ENCODE measurements at regions not wholly inside any gene's neighbourhood (a gene's known extent, or its start where the extent isn't known, plus 50 kb on each side); places are given as distances from the start of the nearest gene placed in this dataset.

DNA sequence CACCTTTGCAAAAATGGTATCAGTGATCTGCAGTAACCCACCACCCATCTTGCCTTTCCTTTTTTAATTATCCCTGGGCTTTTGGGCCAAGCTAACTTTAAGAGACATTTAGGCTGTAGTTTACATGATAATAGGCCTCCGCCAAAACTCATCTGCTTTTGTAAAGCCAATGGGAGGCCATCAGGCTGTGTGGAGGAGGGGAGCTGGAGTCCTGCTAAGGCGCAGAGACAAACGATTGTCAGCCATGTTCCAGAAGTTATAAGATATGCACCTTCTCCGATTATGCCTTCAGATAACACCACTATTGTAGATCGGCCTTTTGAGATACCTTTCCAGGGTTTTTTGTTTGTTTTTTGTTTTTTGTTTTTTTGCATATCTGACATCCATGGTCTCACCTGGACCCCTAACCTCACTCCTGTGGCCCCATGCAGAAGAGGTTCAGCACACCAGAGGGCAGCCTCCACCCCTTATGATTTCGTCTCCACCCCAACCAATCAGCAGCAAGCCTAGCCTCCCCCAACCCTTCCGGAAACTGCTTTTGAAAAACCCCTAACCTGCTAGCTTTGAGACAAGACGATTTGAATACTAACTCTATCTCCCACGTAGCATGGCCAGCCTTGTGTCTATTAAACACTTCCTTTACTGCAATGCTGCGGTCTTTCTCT lies 113.9 kb upstream of the UBL3 start:
- Histone ChIP-seq H3K9me3 (ENCODE audit: control insufficient read depth in 5 of 5, low read length in 5 of 5) (peaks cover 0 to 5% (median 4%) of the 10 kb centered on the region in 5 donors), H3K27me3 (ENCODE audit: control insufficient read depth in 5 of 5, insufficient read depth in 4 of 5, low read length in 5 of 5) (no peaks in the 10 kb centered on the region)

DNA sequence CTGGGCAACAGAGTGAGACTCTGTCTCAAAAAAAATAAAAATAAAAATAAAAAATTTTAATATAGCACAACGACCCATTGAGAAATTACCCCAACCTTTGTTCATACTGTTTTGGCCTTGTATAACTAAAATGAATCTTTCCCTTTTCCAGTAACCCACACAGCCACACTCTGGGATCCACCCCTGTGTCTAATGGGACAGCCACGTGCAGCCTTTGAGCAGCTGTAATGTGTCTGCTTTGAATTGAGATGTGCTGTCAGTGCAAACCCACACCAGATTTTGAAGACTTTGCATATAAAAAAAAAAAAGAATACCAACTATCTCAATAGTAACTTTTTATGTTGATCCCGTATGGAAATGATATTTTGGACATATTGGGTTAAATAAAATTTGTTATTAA lies 112.7 kb upstream of the UBL3 start:
- Histone ChIP-seq H3K27ac (ENCODE audit: low read depth, low read length) (no peak overlapping the region), H3K4me1 (ENCODE audit: control insufficient read depth in 5 of 5, insufficient read depth in 5 of 5, low read length in 5 of 5) (no peaks in the 10 kb centered on the region), H3K4me3 (ENCODE audit: low read depth in 1 of 5, low read length in 5 of 5) (no peak overlapping the region), H3K9ac (ENCODE audit: low read length in 5 of 5) (no peak overlapping the region), H3K27me3 (ENCODE audit: control insufficient read depth in 5 of 5, insufficient read depth in 4 of 5, low read length in 5 of 5) (no peaks in the 10 kb centered on the region), H3K36me3 (ENCODE audit: control insufficient read depth in 5 of 5, insufficient read depth in 5 of 5, low read length in 5 of 5) (no peaks in the 10 kb centered on the region), H3K9me3 (ENCODE audit: control insufficient read depth in 5 of 5, low read length in 5 of 5) (peaks cover 0 to 5% (median 4%) of the 10 kb centered on the region in 5 donors)

More for the DNA sequence above, 113.9 kb upstream of the UBL3 start:
- H3K27ac ChIP-seq (ENCODE audit: low read depth, low read length), result no peak overlapping the region
- H3K4me1 ChIP-seq (ENCODE audit: control insufficient read depth in 5 of 5, insufficient read depth in 5 of 5, low read length in 5 of 5), result no peaks in the 10 kb centered on the region
- H3K36me3 ChIP-seq (ENCODE audit: control insufficient read depth in 5 of 5, insufficient read depth in 5 of 5, low read length in 5 of 5), result no peaks in the 10 kb centered on the region
- no peak overlapping the region for H3K9ac ChIP-seq (ENCODE audit: low read length in 5 of 5)
- H3K4me3 ChIP-seq (ENCODE audit: low read depth in 1 of 5, low read length in 5 of 5), result no peak overlapping the region

DNA sequence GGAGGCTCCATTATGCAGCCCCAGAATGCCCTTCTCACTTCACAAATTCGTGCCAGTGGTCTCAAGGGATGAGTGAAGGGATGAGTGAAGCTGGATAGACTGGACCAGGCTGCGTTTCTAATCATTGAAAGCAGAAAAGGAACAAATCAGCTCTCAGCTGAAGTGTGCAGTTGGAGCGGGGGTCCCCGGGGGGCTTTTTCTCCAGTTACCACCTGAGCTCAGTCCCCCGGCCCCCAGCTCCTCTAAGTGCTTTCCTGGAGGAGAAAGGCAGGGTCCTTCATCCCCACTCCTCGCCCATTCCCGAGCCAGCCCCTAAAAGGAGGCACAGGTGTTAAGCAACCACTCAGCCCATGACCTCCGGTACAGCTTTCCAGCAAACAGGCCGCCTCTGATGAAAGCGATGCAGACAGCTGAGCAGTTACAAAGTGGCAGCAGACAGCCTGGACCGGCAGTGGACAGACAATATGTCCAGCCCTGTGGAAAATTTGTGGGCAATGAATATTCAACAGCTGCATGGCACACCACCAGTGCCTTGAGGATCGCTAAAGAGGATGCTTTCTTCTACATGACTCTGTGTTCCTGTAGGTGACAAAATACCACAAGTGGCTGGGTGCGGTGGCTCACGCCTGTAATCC lies 110.7 kb upstream of the UBL3 start:
- H3K9me3 ChIP-seq (ENCODE audit: control insufficient read depth in 5 of 5, low read length in 5 of 5), result no peaks in the 10 kb centered on the region
- H3K4me1 ChIP-seq (ENCODE audit: control insufficient read depth in 5 of 5, insufficient read depth in 5 of 5, low read length in 5 of 5), result peaks cover 0 to 4% (median 0%) of the 10 kb centered on the region in 5 donors
- H3K36me3 ChIP-seq (ENCODE audit: control insufficient read depth in 5 of 5, insufficient read depth in 5 of 5, low read length in 5 of 5), result no peaks in the 10 kb centered on the region
- H3K27me3 ChIP-seq (ENCODE audit: control insufficient read depth in 5 of 5, insufficient read depth in 4 of 5, low read length in 5 of 5), result no peaks in the 10 kb centered on the region
- no peak overlapping the region for H3K4me3 ChIP-seq (ENCODE audit: low read depth in 1 of 5, low read length in 5 of 5)
- H3K27ac ChIP-seq (ENCODE audit: low read depth, low read length), result no peak overlapping the region
- no peak overlapping the region for H3K9ac ChIP-seq (ENCODE audit: low read length in 5 of 5)

DNA sequence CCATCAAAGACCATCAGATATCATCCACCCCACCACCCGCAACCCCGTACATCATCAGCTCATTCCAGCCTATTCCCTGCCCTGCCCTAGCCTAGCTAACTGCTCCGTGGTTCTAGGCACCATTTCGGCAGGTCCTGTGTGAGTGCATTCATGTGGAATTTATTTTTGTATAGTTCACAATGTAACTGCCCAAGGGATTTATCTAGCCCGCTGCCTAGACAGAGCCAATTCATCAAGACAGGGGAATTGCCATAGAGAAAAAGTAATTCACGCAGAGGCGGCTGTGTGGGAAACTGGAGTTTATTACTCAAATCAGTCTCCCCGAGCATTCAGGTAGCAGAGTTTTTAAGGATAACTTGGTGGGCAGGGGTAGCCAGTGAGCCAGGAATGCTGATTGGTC lies 109.2 kb upstream of the UBL3 start:
- Histone ChIP-seq H3K9ac (ENCODE audit: low read length in 5 of 5) (no peak overlapping the region), H3K27me3 (ENCODE audit: control insufficient read depth in 5 of 5, insufficient read depth in 4 of 5, low read length in 5 of 5) (peaks cover 0 to 2% (median 0%) of the 10 kb centered on the region in 5 donors), H3K9me3 (ENCODE audit: control insufficient read depth in 5 of 5, low read length in 5 of 5) (no peaks in the 10 kb centered on the region), H3K4me1 (ENCODE audit: control insufficient read depth in 5 of 5, insufficient read depth in 5 of 5, low read length in 5 of 5) (peaks cover 0 to 4% (median 0%) of the 10 kb centered on the region in 5 donors), H3K36me3 (ENCODE audit: control insufficient read depth in 5 of 5, insufficient read depth in 5 of 5, low read length in 5 of 5) (no peaks in the 10 kb centered on the region), H3K27ac (ENCODE audit: low read depth, low read length) (no peak overlapping the region), H3K4me3 (ENCODE audit: low read depth in 1 of 5, low read length in 5 of 5) (no peak overlapping the region)

DNA sequence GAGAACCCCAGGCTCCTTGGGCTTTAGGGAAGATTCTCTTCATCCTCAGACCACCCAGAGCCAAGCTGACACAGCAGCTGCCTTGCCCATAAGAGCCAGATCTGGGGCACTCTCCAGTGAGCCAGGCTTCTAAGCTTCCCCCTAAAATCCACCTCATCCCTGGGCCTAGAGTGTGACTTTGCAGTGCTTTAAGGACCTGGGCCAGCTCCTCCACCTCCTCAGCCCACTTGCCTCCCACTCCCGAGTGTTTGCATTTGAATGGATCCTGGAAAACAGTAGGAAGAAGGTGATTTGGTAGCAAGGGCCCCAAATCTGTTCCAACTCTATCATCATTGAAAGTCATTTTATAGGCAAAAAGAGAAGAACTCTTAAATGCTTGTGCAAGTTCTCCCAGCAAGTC lies 108.7 kb upstream of the UBL3 start:
- Histone ChIP-seq H3K36me3 (ENCODE audit: control insufficient read depth in 5 of 5, insufficient read depth in 5 of 5, low read length in 5 of 5) (no peaks in the 10 kb centered on the region), H3K27me3 (ENCODE audit: control insufficient read depth in 5 of 5, insufficient read depth in 4 of 5, low read length in 5 of 5) (peaks cover 0 to 3% (median 0%) of the 10 kb centered on the region in 5 donors), H3K4me3 (ENCODE audit: low read depth in 1 of 5, low read length in 5 of 5) (no peak overlapping the region), H3K9ac (ENCODE audit: low read length in 5 of 5) (no peak overlapping the region), H3K4me1 (ENCODE audit: control insufficient read depth in 5 of 5, insufficient read depth in 5 of 5, low read length in 5 of 5) (peaks cover 0 to 7% (median 3%) of the 10 kb centered on the region in 5 donors), H3K27ac (ENCODE audit: low read depth, low read length) (no peak overlapping the region), H3K9me3 (ENCODE audit: control insufficient read depth in 5 of 5, low read length in 5 of 5) (no peaks in the 10 kb centered on the region)

DNA sequence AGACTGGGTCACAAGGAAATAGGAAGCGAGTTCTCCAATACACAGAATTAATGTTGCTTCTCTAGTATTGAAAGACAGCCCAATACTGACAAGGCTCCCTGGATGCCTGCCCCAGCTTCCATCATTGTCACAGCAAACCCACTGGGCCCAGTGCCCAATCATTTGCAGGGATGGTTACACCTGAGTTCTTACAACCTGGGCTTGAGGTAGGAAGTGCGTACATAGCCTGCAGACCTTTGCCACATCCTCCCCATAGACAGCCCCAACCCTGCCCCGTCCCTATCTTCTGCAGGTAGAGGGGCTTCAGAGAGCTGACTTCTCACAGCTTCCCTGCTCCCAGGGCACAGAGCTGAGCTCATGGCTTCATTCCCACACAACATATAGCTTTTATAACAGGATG lies 108.1 kb upstream of the UBL3 start:
- no peak overlapping the region for H3K27ac ChIP-seq (ENCODE audit: low read depth, low read length)
- no peak overlapping the region for H3K4me3 ChIP-seq (ENCODE audit: low read depth in 1 of 5, low read length in 5 of 5)
- no peaks in the 10 kb centered on the region for H3K9me3 ChIP-seq (ENCODE audit: control insufficient read depth in 5 of 5, low read length in 5 of 5)
- peaks cover 0 to 9% (median 7%) of the 10 kb centered on the region in 5 donors for H3K4me1 ChIP-seq (ENCODE audit: control insufficient read depth in 5 of 5, insufficient read depth in 5 of 5, low read length in 5 of 5)
- no peaks in the 10 kb centered on the region for H3K36me3 ChIP-seq (ENCODE audit: control insufficient read depth in 5 of 5, insufficient read depth in 5 of 5, low read length in 5 of 5)
- H3K27me3 ChIP-seq (ENCODE audit: control insufficient read depth in 5 of 5, insufficient read depth in 4 of 5, low read length in 5 of 5), result peaks cover 0 to 3% (median 0%) of the 10 kb centered on the region in 5 donors
- H3K9ac ChIP-seq (ENCODE audit: low read length in 5 of 5), result no peak overlapping the region

DNA sequence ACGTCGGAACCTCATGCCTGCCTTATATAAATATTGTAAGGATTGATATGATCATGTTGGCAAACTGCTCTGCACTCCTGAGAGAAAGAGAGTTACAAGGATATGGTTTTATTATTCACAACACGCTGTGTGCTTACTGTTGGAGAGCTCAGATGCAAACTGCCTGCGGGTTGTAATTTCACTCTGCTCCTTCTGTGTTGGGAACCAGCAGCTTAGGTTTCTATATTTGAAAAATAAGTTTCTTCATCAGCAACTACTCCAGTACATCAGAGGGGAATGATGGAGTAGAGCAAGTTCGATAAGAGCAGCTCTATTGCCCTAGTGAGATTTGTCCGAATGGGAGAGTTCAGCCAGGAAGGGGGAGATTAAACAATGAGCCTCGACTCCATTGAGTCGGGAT lies 106.9 kb upstream of the UBL3 start:
- H3K4me1 ChIP-seq (ENCODE audit: control insufficient read depth in 5 of 5, insufficient read depth in 5 of 5, low read length in 5 of 5), result peaks cover 0 to 13% (median 7%) of the 10 kb centered on the region in 5 donors
- H3K36me3 ChIP-seq (ENCODE audit: control insufficient read depth in 5 of 5, insufficient read depth in 5 of 5, low read length in 5 of 5), result no peaks in the 10 kb centered on the region
- no peaks in the 10 kb centered on the region for H3K9me3 ChIP-seq (ENCODE audit: control insufficient read depth in 5 of 5, low read length in 5 of 5)
- H3K4me3 ChIP-seq (ENCODE audit: low read depth in 1 of 5, low read length in 5 of 5), result no peak overlapping the region
- peaks cover 0 to 3% (median 0%) of the 10 kb centered on the region in 5 donors for H3K27me3 ChIP-seq (ENCODE audit: control insufficient read depth in 5 of 5, insufficient read depth in 4 of 5, low read length in 5 of 5)
- no peak overlapping the region for H3K27ac ChIP-seq (ENCODE audit: low read depth, low read length)
- H3K9ac ChIP-seq (ENCODE audit: low read length in 5 of 5), result no peak overlapping the region

DNA sequence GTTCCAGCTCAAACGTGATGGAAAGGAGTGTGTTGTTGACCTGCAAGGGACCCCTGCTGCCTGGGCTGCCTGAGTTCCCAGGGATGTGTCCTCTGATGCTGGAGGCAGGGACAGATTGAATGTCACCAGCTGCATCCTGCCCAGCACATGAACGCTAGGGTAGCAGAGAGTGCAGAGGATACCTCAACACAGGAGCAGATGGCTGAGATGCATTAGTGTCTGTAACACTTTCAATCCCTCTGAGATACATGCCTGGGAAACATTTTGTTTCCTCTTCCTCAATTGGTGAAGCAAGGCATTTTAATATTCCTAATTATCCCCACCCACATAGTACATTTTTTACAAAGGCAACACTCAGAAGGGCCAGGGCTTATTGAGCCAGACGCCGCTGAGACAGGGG lies 106.4 kb upstream of the UBL3 start:
- Histone ChIP-seq H3K27me3 (ENCODE audit: control insufficient read depth in 5 of 5, insufficient read depth in 4 of 5, low read length in 5 of 5) (peaks cover 0 to 3% (median 0%) of the 10 kb centered on the region in 5 donors), H3K36me3 (ENCODE audit: control insufficient read depth in 5 of 5, insufficient read depth in 5 of 5, low read length in 5 of 5) (no peaks in the 10 kb centered on the region), H3K27ac (ENCODE audit: low read depth, low read length) (no peak overlapping the region), H3K4me3 (ENCODE audit: low read depth in 1 of 5, low read length in 5 of 5) (no peak overlapping the region), H3K9ac (ENCODE audit: low read length in 5 of 5) (no peak overlapping the region), H3K4me1 (ENCODE audit: control insufficient read depth in 5 of 5, insufficient read depth in 5 of 5, low read length in 5 of 5) (peaks cover 0 to 13% (median 7%) of the 10 kb centered on the region in 5 donors), H3K9me3 (ENCODE audit: control insufficient read depth in 5 of 5, low read length in 5 of 5) (no peaks in the 10 kb centered on the region)

DNA sequence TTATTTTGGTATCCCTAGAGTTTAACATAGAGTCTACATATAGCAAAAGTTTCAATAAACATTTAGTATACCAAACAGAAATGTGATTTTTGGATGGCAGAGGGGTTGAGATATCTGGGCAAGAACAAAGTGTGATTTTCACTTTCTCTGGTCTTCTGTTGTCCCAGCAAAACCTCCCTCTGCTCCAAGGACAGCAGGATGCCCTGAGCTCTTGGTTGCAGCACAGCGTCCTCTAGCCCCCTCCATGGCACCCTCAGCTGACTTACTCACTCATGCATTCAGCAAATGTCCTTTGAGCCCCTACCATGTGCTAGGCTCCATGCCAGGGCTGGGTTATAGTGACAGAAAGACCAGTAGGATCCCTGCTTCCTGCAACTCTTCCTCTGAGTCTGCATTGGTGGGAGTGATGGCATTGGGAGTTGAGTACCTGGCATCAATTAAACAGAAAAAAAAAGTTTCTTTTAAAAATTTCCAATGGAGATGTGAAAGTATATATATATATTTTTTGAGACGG lies 104.8 kb upstream of the UBL3 start:
- Histone ChIP-seq H3K4me1 (ENCODE audit: control insufficient read depth in 5 of 5, insufficient read depth in 5 of 5, low read length in 5 of 5) (peaks cover 0 to 13% (median 7%) of the 10 kb centered on the region in 5 donors), H3K9me3 (ENCODE audit: control insufficient read depth in 5 of 5, low read length in 5 of 5) (no peaks in the 10 kb centered on the region), H3K9ac (ENCODE audit: low read length in 5 of 5) (no peak overlapping the region), H3K36me3 (ENCODE audit: control insufficient read depth in 5 of 5, insufficient read depth in 5 of 5, low read length in 5 of 5) (no peaks in the 10 kb centered on the region), H3K4me3 (ENCODE audit: low read depth in 1 of 5, low read length in 5 of 5) (no peak overlapping the region), H3K27ac (ENCODE audit: low read depth, low read length) (no peak overlapping the region), H3K27me3 (ENCODE audit: control insufficient read depth in 5 of 5, insufficient read depth in 4 of 5, low read length in 5 of 5) (peaks cover 0 to 3% (median 0%) of the 10 kb centered on the region in 5 donors)
